Panc1 (cell line): ENCODE measurements at regions not wholly inside any gene's neighbourhood (a gene's known extent, or its start where the extent isn't known, plus 50 kb on each side); places are given as distances from the start of the nearest gene placed in this dataset.

ENCODE experiments used
- ATAC-seq: fragments of 200-7000 bp; cut with Tn5 transposase; 2 replicates; pipeline ENCODE4 v1.9.1; 2020; ENCODE audit warnings: mild to moderate bottlenecking, moderate library complexity
- BruUV-seq: library from RNA; stranded (reverse); fragments of 400-500 nt; replicated peaks from 2 replicates; lab custom pipeline; 2021; lab: Mats Ljungman, UMichigan
- CTCF ChIA-PET: fragments of 300-600 bp; sonication (Branson Sonifier 250); formaldehyde crosslinking; loops from one replicate; lab custom pipeline; 2022; ENCODE audit warnings: antibody characterized with exemption; lab: Charles Lee
- POLR2A ChIA-PET: fragments of 300-600 bp; sonication (Branson Sonifier 250); formaldehyde crosslinking; loops from one replicate; lab custom pipeline; 2022; ENCODE audit warnings: antibody characterized with exemption; lab: Charles Lee
- DNase-seq: peaks from one replicate; pipeline ENCODE4 v3.0.0-alpha.2; 2010; ENCODE audit warnings: low read depth, low spot score
- H3K27ac ChIP-seq: 2 replicates; pipeline ENCODE4 v1.5.1; 2011; ENCODE audit warnings: mild to moderate bottlenecking, low read length, inconsistent platforms
- H3K27me3 ChIP-seq: fragments of 200-500 bp; sonication (Bioruptor generic); 2 replicates; pipeline ENCODE4 v1.6.0; 2014; ENCODE audit warnings: low read length, inconsistent platforms; ENCODE audit not compliant: control insufficient read depth, insufficient read depth
- H3K36me3 ChIP-seq: fragments of 200-500 bp; sonication (Bioruptor generic); 2 replicates; pipeline ENCODE4 v1.5.1; 2014; ENCODE audit warnings: inconsistent platforms, mild to moderate bottlenecking, low read length, moderate library complexity; ENCODE audit not compliant: control insufficient read depth, insufficient read depth
- H3K4me1 ChIP-seq: 2 replicates; pipeline ENCODE4 v1.5.1; 2011; ENCODE audit warnings: inconsistent platforms, mild to moderate bottlenecking, low read length, moderate library complexity; ENCODE audit not compliant: control insufficient read depth, insufficient read depth
- H3K4me3 ChIP-seq, 2 experiments: 2 replicates each; pipeline ENCODE4 v1.5.1; 2011 to 2012; ENCODE audit warnings: low read depth in 2 of 2, low read length in 2 of 2, mild to moderate bottlenecking in 2 of 2, inconsistent platforms in 1 of 2, moderate library complexity in 1 of 2
- H3K9me3 ChIP-seq: fragments of 200-500 bp; sonication (Bioruptor generic); 2 replicates; pipeline ENCODE4 v1.5.1; 2014; ENCODE audit warnings: low read depth, mild to moderate bottlenecking, inconsistent platforms, low read length, moderate library complexity; ENCODE audit not compliant: control insufficient read depth, insufficient read depth
- CTCF ChIP-seq: fragments of 450-650 bp; IDR thresholded peaks from 2 replicates; pipeline ENCODE4 v1.5.1; 2017; ENCODE audit warnings: mild to moderate bottlenecking
- POLR2AphosphoS5 ChIP-seq: IDR thresholded peaks from 2 replicates; pipeline ENCODE4 v1.6.1; 2012; ENCODE audit warnings: mild to moderate bottlenecking, low read depth, low read length, moderate library complexity
- SIN3A ChIP-seq: IDR thresholded peaks from 2 replicates; pipeline ENCODE4 v1.6.1; 2012; ENCODE audit warnings: low read depth, mild to moderate bottlenecking, low read length, moderate library complexity, borderline replicate concordance; ENCODE audit not compliant: insufficient read depth
- TCF7L2 ChIP-seq: IDR thresholded peaks from 2 replicates; pipeline ENCODE4 v1.6.1; 2011; ENCODE audit warnings: mild to moderate bottlenecking, low read depth, low read length, inconsistent platforms
- in situ Hi-C: cut with HindIII; loops from 2 replicates; pipeline ENCODE4 v1.10.0; 2016; ENCODE audit warnings: low sequenced_read_pairs, low pct_unique_long_range_greater_than_20kb
- intact Hi-C: fragments of 100-400 bp; cut with micrococcal nuclease; formaldehyde crosslinking; loops from one replicate; pipeline ENCODE4 v1.10.0; 2022; ENCODE audit not compliant: unreplicated experiment
- TF ChIP-seq, protein P1 (sequence below), 2 experiments: IDR thresholded peaks; 2 replicates each; pipeline ENCODE4 v1.6.1; 2011 to 2012; ENCODE audit warnings: low read depth in 2 of 2, control low read depth in 1 of 2, low read length in 1 of 2, mild to moderate bottlenecking in 1 of 2, moderate library complexity in 1 of 2; ENCODE audit not compliant: insufficient read depth in 1 of 2

DNA sequence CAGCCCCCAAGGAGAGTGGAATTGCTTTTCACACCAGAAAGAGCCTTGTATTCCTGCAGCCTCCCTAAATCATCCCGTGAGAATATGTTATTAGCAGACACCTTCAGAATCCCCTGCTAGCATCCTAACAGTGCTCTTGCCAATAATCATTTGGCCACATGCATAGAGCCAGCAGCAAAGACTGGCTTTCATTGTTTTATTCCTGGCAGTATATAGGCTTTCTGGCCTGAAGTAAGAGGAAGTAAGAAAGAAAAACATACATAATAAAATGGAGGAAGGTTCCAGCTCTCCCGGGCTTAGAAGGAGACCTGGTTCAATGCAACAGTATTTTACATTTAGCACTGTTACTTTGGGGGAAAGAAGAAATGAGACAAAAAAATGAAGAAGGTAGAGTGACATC is 176.7 kb upstream of the ATF7IP start:
- ChIA-PET CTCF (no interaction called here), POLR2A (no interaction called here)
- no TSS peak for BruUV-seq
- in situ Hi-C loops = no loop called here
- H3K4me3 ChIP-seq = no peak overlapping the region
- H3K27me3 ChIP-seq = no peaks in the 10 kb centered on the region
- DNase-seq (no peak), ATAC-seq (no peak)
- H3K9me3 ChIP-seq = no peaks in the 10 kb centered on the region
- H3K36me3 ChIP-seq = no peaks in the 10 kb centered on the region
- TF ChIP-seq POLR2AphosphoS5 (no peak), TCF7L2 (no peak), SIN3A (no peak), CTCF (no peak)
- TF ChIP-seq, protein P1, sequence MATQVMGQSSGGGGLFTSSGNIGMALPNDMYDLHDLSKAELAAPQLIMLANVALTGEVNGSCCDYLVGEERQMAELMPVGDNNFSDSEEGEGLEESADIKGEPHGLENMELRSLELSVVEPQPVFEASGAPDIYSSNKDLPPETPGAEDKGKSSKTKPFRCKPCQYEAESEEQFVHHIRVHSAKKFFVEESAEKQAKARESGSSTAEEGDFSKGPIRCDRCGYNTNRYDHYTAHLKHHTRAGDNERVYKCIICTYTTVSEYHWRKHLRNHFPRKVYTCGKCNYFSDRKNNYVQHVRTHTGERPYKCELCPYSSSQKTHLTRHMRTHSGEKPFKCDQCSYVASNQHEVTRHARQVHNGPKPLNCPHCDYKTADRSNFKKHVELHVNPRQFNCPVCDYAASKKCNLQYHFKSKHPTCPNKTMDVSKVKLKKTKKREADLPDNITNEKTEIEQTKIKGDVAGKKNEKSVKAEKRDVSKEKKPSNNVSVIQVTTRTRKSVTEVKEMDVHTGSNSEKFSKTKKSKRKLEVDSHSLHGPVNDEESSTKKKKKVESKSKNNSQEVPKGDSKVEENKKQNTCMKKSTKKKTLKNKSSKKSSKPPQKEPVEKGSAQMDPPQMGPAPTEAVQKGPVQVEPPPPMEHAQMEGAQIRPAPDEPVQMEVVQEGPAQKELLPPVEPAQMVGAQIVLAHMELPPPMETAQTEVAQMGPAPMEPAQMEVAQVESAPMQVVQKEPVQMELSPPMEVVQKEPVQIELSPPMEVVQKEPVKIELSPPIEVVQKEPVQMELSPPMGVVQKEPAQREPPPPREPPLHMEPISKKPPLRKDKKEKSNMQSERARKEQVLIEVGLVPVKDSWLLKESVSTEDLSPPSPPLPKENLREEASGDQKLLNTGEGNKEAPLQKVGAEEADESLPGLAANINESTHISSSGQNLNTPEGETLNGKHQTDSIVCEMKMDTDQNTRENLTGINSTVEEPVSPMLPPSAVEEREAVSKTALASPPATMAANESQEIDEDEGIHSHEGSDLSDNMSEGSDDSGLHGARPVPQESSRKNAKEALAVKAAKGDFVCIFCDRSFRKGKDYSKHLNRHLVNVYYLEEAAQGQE (IDR thresholded peaks at IDR 0.05; ENCODE audit: insufficient read depth in 1 of 2, low read depth in 2 of 2, low read length in 1 of 2) = no peak
- intact Hi-C loops = loop anchor here (5.0 kb wide), 1 partner anchor 474 kb away; no protein-coding TSS in a partner anchor
- no peak overlapping the region for H3K27ac ChIP-seq
- H3K4me1 ChIP-seq = no peaks in the 10 kb centered on the region

DNA sequence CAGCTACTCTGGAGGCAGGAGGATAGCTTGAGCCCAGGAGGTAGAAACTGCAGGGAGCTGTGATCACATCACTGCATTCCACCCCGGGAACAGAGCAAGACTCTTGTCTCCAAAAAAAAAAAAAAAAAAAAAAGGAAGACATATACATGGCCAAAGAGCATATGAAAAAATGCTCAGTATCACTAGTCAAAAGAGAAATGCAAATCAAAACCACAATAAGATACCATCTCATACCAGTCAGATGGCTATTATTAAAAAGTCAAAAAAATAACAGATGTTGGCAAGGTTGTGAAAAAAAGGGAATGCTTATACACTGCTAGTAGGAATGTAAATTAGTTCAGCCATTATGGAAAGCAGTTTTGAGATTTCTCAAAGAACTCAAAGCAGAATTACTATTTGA is 174.8 kb upstream of the ATF7IP start:
- H3K9me3 ChIP-seq = no peaks in the 10 kb centered on the region
- H3K27ac ChIP-seq = no peak overlapping the region
- H3K4me3 ChIP-seq = no peak overlapping the region
- intact Hi-C loops (no loop called here), in situ Hi-C loops (no loop called here)
- ATAC-seq (no peak), DNase-seq (no peak)
- CTCF ChIA-PET = interaction anchor here (0.7 kb wide), 1 partner anchor 429 kb away, joined by 4 read pairs; no protein-coding TSS in a partner anchor
- no peaks in the 10 kb centered on the region for H3K36me3 ChIP-seq
- TF ChIP-seq SIN3A (no peak), TCF7L2 (no peak), POLR2AphosphoS5 (no peak), CTCF (no peak)
- TF ChIP-seq, protein P1 (IDR thresholded peaks at IDR 0.05; ENCODE audit: insufficient read depth in 1 of 2, low read depth in 2 of 2, low read length in 1 of 2) = no peak
- BruUV-seq = no TSS peak
- POLR2A ChIA-PET = no interaction called here
- H3K27me3 ChIP-seq = no peaks in the 10 kb centered on the region
- no peaks in the 10 kb centered on the region for H3K4me1 ChIP-seq
